ENCODE measurements at regions not wholly inside any gene's neighbourhood (a gene's known extent, or its start where the extent isn't known, plus 50 kb on each side); places are given as distances from the start of the nearest gene placed in this dataset.
"Not testable (repeated sequence)": the region's sequence is repeated elsewhere in the genome, so short reads cannot be mapped to it uniquely, and the experiment has no call there.

- DNase-seq (ENCODE audit: low read depth, low spot score), result no peak
Measured at GRCh38 chr2:150371044-150371818, 116.2 kb downstream of the RND3 start.

GRCh38 chr2:150370561-150370960 lies 116.9 kb downstream of the RND3 start:
- DNase-seq (ENCODE audit: low read depth, low spot score), result no peak

- DNase-seq (ENCODE audit: low read depth, low spot score), result no peak
Measured at GRCh38 chr2:150369862-150370261, 117.6 kb downstream of the RND3 start.

GRCh38 chr2:150358468-150358807 lies 129.0 kb downstream of the RND3 start:
- no peak for DNase-seq (ENCODE audit: low read depth, low spot score)

- DNase-seq (ENCODE audit: low read depth, low spot score), result no peak
Measured at GRCh38 chr2:150357770-150358467, 129.5 kb downstream of the RND3 start.

GRCh38 chr2:150355440-150355839 lies 132.0 kb downstream of the RND3 start:
- no peak for DNase-seq (ENCODE audit: low read depth, low spot score)

GRCh38 chr2:150353376-150353775 lies 134.1 kb downstream of the RND3 start:
- no peak for DNase-seq (ENCODE audit: low read depth, low spot score)

GRCh38 chr2:150351922-150352321 lies 135.5 kb downstream of the RND3 start:
- no peak for DNase-seq (ENCODE audit: low read depth, low spot score)

GRCh38 chr2:150350500-150350899 lies 137.0 kb downstream of the RND3 start:
- DNase-seq (ENCODE audit: low read depth, low spot score), result no peak

GRCh38 chr2:150346806-150347205 lies 140.7 kb downstream of the RND3 start:
- DNase-seq (ENCODE audit: low read depth, low spot score), result no peak

- DNase-seq (ENCODE audit: low read depth, low spot score), result no peak
Measured at GRCh38 chr2:150341982-150342680, 145.3 kb downstream of the RND3 start.

- DNase-seq (ENCODE audit: low read depth, low spot score), result no peak
Measured at GRCh38 chr2:150339951-150340350, 147.5 kb downstream of the RND3 start.

- no peak for DNase-seq (ENCODE audit: low read depth, low spot score)
Measured at GRCh38 chr2:150339282-150339681, 148.2 kb downstream of the RND3 start.

- DNase-seq (ENCODE audit: low read depth, low spot score), result no peak
Measured at GRCh38 chr2:150335596-150335995, 151.9 kb downstream of the RND3 start.

GRCh38 chr2:150332383-150332782 lies 155.1 kb downstream of the RND3 start:
- DNase-seq (ENCODE audit: low read depth, low spot score), result no peak

GRCh38 chr2:150327564-150328489 lies 159.6 kb downstream of the RND3 start:
- no peak for DNase-seq (ENCODE audit: low read depth, low spot score)

- no peak for DNase-seq (ENCODE audit: low read depth, low spot score)
Measured at GRCh38 chr2:150325656-150326314, 161.7 kb downstream of the RND3 start.

GRCh38 chr2:150323071-150323470 lies 164.4 kb downstream of the RND3 start:
- DNase-seq (ENCODE audit: low read depth, low spot score), result not testable (repeated sequence)

GRCh38 chr2:150320608-150321007 lies 166.9 kb downstream of the RND3 start:
- DNase-seq (ENCODE audit: low read depth, low spot score), result no peak

GRCh38 chr2:150319658-150320555 lies 167.6 kb downstream of the RND3 start:
- no peak for DNase-seq (ENCODE audit: low read depth, low spot score)

All from iPS DF 19.7 (cell line).